ENCODE measurements at regions not wholly inside any gene's neighbourhood (a gene's known extent, or its start where the extent isn't known, plus 50 kb on each side); places are given as distances from the start of the nearest gene placed in this dataset.

DNA sequence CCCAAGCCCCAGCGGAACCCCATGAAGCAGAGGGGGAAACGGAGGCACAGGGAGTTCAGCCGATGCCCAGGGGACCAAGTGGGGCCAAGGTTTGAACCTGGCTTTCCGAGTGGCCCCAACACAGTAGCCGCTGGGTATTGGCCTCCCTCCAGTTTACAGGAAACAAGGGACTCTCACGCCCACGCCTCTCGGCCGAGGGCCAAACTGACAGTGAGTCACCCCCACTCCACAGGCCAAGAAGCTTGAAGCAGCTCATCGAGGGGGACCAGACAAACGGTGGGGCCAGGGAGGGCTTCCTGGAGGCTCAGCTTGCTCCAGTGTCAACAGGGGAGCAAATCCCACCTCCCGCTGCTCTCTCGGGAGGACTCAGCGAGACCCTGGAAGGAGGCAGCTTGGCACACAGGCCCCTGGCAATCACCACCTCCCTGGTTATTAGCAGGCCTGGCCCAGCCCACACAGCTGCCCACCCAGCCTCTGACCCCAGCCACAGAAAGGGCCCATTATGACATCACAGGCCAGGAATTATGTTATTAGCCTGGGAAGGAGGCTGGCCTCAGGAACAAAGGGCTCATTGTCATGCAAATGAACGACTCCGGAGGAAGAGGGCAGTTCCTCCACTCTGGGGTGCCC, 54.6 kb downstream of the NCOR2 start:
- Histone ChIP-seq H4K5ac (ENCODE audit: insufficient read length, low read depth, low read length) (no peak overlapping the region), H3K4ac (ENCODE audit: low read depth, low read length) (peak overlapping the region; percentile 87), H3K4me2 (ENCODE audit: insufficient read depth, insufficient read length, low read length) (peak overlapping the region; percentile 4), H2BK15ac (ENCODE audit: low read depth, low read length) (peak overlapping the region; percentile 56; the same call in 1 of the 2 replicates), H3K27ac (ENCODE audit: insufficient read length, low read depth, low read length) (peak overlapping the region; percentile 65), H3K23ac (ENCODE audit: insufficient read length, low read depth, low read length) (no peak overlapping the region), H2BK5ac (ENCODE audit: insufficient read length, low read length) (peak overlapping the region; percentile 81), H3K27me3 (ENCODE audit: insufficient read depth, low read length) (no peaks in the 10 kb centered on the region), H2AK5ac (ENCODE audit: insufficient read length, low read length) (peak overlapping the region; percentile 90), H3K79me1 (ENCODE audit: insufficient read depth, low read depth, low read length, poor library complexity, severe bottlenecking) (peaks cover 8% of the 10 kb centered on the region), H2BK20ac (ENCODE audit: low read depth, low read length, poor library complexity, severe bottlenecking) (no peak overlapping the region), H2AFZ (ENCODE audit: low read length) (no peak overlapping the region), H3K14ac (ENCODE audit: insufficient read depth, low read length) (peak overlapping the region; percentile 83), H3K9ac (ENCODE audit: extremely low read depth, insufficient read length, low read length) (no peak overlapping the region), H2BK120ac (ENCODE audit: low read depth, low read length, poor library complexity, severe bottlenecking) (peak overlapping the region; percentile 93), H3K56ac (ENCODE audit: insufficient read length, low read depth, low read length) (no peak overlapping the region), H2BK12ac (ENCODE audit: insufficient read length, low read depth, low read length) (peak overlapping the region; percentile 97), H3K4me1 (ENCODE audit: insufficient read depth, low read length) (no peaks in the 10 kb centered on the region; the same call in 1 of the 2 replicates), H3K79me2 (ENCODE audit: insufficient read depth, low read length) (peaks cover 22% of the 10 kb centered on the region; the same call in 1 of the 2 replicates), H3K23me2 (ENCODE audit: insufficient read length, low read depth, low read length, poor library complexity, severe bottlenecking) (no peaks in the 10 kb centered on the region), H4K91ac (ENCODE audit: insufficient read length, low read depth, low read length) (peak overlapping the region; percentile 94), H4K8ac (replicated peaks; ENCODE audit: insufficient read length, low read depth, low read length) (no peak overlapping the region), H3K9me3 (ENCODE audit: control insufficient read depth, low read depth, low read length) (no peaks in the 10 kb centered on the region), H4K20me1 (ENCODE audit: control insufficient read depth, insufficient read depth, insufficient read length) (peaks cover 2% of the 10 kb centered on the region), H3K18ac (ENCODE audit: insufficient read length, low read depth, low read length) (peak overlapping the region; percentile 94), H3T11ph (ENCODE audit: low read length) (no peak overlapping the region)
- H3K4me3 Mint-ChIP-seq, result peak overlapping the region; percentile 32 to 66; a peak in 3 of 5 replicates
- peak overlapping the region; percentile 80 to 99 (median 98) for H3K27ac Mint-ChIP-seq
- H3K4me1 Mint-ChIP-seq, result peaks cover 58 to 65% of the 10 kb centered on the region in 2 experiments
- peaks cover 0 to 3% of the 10 kb centered on the region in 2 experiments; a peak in 2 of 5 replicates for H3K9me3 Mint-ChIP-seq
- no CpG with 5 or more reads among the region's 16 CpGs for WGBS (ENCODE audit: extremely low coverage, insufficient read length, low lambda C conversion rate)
- peaks cover 12 to 17% (median 14%) of the 10 kb centered on the region in 3 experiments; a peak in 6 of 7 replicates for H3K36me3 Mint-ChIP-seq (ENCODE audit: insufficient read depth in 1 of 3, low read depth in 3 of 3)
- peak; percentile 96 for DNase-seq
- TF ChIP-seq, protein P1, sequence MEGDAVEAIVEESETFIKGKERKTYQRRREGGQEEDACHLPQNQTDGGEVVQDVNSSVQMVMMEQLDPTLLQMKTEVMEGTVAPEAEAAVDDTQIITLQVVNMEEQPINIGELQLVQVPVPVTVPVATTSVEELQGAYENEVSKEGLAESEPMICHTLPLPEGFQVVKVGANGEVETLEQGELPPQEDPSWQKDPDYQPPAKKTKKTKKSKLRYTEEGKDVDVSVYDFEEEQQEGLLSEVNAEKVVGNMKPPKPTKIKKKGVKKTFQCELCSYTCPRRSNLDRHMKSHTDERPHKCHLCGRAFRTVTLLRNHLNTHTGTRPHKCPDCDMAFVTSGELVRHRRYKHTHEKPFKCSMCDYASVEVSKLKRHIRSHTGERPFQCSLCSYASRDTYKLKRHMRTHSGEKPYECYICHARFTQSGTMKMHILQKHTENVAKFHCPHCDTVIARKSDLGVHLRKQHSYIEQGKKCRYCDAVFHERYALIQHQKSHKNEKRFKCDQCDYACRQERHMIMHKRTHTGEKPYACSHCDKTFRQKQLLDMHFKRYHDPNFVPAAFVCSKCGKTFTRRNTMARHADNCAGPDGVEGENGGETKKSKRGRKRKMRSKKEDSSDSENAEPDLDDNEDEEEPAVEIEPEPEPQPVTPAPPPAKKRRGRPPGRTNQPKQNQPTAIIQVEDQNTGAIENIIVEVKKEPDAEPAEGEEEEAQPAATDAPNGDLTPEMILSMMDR (conservative IDR thresholded peaks at IDR 0.05), result no peak
- peaks cover 2% of the 10 kb centered on the region; the same call in 1 of the 2 replicates for H3K27me3 Mint-ChIP-seq (ENCODE audit: low read depth)

Data from H9 (cell line).